SK-N-SH treated with all-trans-retinoic acid at 6 μM for 48 hours (cell line): ENCODE measurements at regions not wholly inside any gene's neighbourhood (a gene's known extent, or its start where the extent isn't known, plus 50 kb on each side); places are given as distances from the start of the nearest gene placed in this dataset.

Experiments used
- ATAC-seq: fragments of 200-7000 bp; cut with Tn5 transposase; 3 replicates; pipeline ENCODE4 v1.9.1; 2020; ENCODE audit warnings: mild to moderate bottlenecking, moderate library complexity
- ARNTL ChIP-seq: fragments of 450-650 bp; formaldehyde crosslinking; IDR thresholded peaks from 2 replicates; pipeline ENCODE4 v1.5.0; 2020; ENCODE audit warnings: low read depth, mild to moderate bottlenecking, moderate library complexity, borderline replicate concordance
- BACH2 ChIP-seq: fragments of 250-450 bp; sonication (Bioruptor Pico); IDR thresholded peaks from 2 replicates; pipeline ENCODE4 v1.9.0; 2021; ENCODE audit warnings: mild to moderate bottlenecking, borderline replicate concordance
- ESRRG ChIP-seq: fragments of 250-450 bp; sonication (Bioruptor Pico); IDR thresholded peaks from 2 replicates; pipeline ENCODE4 v1.6.1; 2021; ENCODE audit warnings: mild to moderate bottlenecking
- GLIS3 ChIP-seq: fragments of 250-450 bp; sonication (Bioruptor Pico); IDR thresholded peaks from 2 replicates; pipeline ENCODE4 v1.5.0; 2020; ENCODE audit warnings: mild to moderate bottlenecking, moderate library complexity
- ISL1 ChIP-seq: fragments of 250-450 bp; sonication (Bioruptor Pico); IDR thresholded peaks from 2 replicates; pipeline ENCODE4 v2.1.2; 2022; ENCODE audit warnings: mild to moderate bottlenecking, moderate library complexity
- PATZ1 ChIP-seq: fragments of 250-450 bp; sonication (Bioruptor Pico); IDR thresholded peaks from 2 replicates; pipeline ENCODE4 v1.8.0; 2020; ENCODE audit warnings: mild to moderate bottlenecking, moderate library complexity, borderline replicate concordance
- POU6F1 ChIP-seq: fragments of 250-450 bp; sonication (Bioruptor Pico); IDR thresholded peaks from 2 replicates; pipeline ENCODE4 v1.8.0; 2021; ENCODE audit warnings: low read depth, mild to moderate bottlenecking, moderate library complexity, borderline replicate concordance
- PPARA ChIP-seq: fragments of 250-450 bp; sonication (Bioruptor Pico); IDR thresholded peaks from 2 replicates; pipeline ENCODE4 v1.5.0; 2020; ENCODE audit warnings: mild to moderate bottlenecking, borderline replicate concordance
- RARB ChIP-seq: fragments of 250-450 bp; sonication (Bioruptor Pico); IDR thresholded peaks from 2 replicates; pipeline ENCODE4 v1.8.0; 2021; ENCODE audit warnings: mild to moderate bottlenecking, moderate library complexity
- TOX ChIP-seq: fragments of 250-450 bp; sonication (Bioruptor Pico); IDR thresholded peaks from 2 replicates; pipeline ENCODE4 v1.8.0; 2021; ENCODE audit warnings: mild to moderate bottlenecking, moderate library complexity, borderline replicate concordance
- TSHZ2 ChIP-seq: fragments of 250-450 bp; sonication (Bioruptor Pico); IDR thresholded peaks from 2 replicates; pipeline ENCODE4 v1.5.0; 2020; ENCODE audit warnings: mild to moderate bottlenecking, moderate library complexity
- ZC3H10 ChIP-seq: fragments of 250-450 bp; sonication (Bioruptor Pico); IDR thresholded peaks from 2 replicates; pipeline ENCODE4 v1.5.1; 2021; ENCODE audit warnings: mild to moderate bottlenecking, moderate library complexity
- ZFP3 ChIP-seq: fragments of 250-450 bp; sonication (Bioruptor Pico); IDR thresholded peaks from 2 replicates; pipeline ENCODE4 v1.5.0; 2020; ENCODE audit warnings: mild to moderate bottlenecking, moderate library complexity
- ZFP30 ChIP-seq: fragments of 450-650 bp; formaldehyde crosslinking; IDR thresholded peaks from 2 replicates; pipeline ENCODE4 v1.5.0; 2022; ENCODE audit warnings: mild to moderate bottlenecking, moderate library complexity
- ZNF565 ChIP-seq: fragments of 450-650 bp; formaldehyde crosslinking; conservative IDR thresholded peaks from 2 replicates; pipeline ENCODE4 v1.5.0; 2020; ENCODE audit warnings: low read depth, mild to moderate bottlenecking, moderate library complexity
- ZNF70 ChIP-seq: fragments of 450-650 bp; formaldehyde crosslinking; IDR thresholded peaks from 2 replicates; pipeline ENCODE4 v1.5.0; 2020; ENCODE audit warnings: mild to moderate bottlenecking, moderate library complexity
- ZNF8 ChIP-seq: fragments of 450-650 bp; formaldehyde crosslinking; IDR thresholded peaks from 2 replicates; pipeline ENCODE4 v1.5.0; 2020; ENCODE audit warnings: mild to moderate bottlenecking, moderate library complexity
- TF ChIP-seq, protein P1 (sequence below): fragments of 250-450 bp; sonication (Bioruptor Pico); IDR thresholded peaks from 2 replicates; pipeline ENCODE4 v1.5.1; 2020; ENCODE audit warnings: low read depth, mild to moderate bottlenecking, moderate library complexity

DNA sequence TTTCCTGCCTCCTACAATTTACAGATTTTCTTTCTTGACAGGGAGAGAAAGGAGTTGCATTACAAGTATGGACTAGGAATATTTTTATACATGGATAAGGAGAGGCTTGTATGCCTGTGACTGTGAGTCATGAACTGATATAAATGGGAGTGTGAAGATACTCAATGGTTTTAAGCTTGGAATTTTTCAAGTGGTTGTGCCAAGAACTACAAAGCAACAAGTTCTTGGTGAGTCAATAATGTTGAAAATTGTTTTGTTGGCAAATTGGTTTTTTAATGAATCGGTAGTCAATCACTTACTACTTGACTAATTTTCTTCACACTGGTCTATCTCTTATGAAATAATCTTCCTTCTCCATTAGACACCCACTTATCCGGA lies 58.9 kb upstream of the HMGA2 start (continued):
- TF ChIP-seq POU6F1 (CRISPR knock-in tag) (no peak), ZNF8 (CRISPR knock-in tag) (no peak), RARB (no peak)

DNA sequence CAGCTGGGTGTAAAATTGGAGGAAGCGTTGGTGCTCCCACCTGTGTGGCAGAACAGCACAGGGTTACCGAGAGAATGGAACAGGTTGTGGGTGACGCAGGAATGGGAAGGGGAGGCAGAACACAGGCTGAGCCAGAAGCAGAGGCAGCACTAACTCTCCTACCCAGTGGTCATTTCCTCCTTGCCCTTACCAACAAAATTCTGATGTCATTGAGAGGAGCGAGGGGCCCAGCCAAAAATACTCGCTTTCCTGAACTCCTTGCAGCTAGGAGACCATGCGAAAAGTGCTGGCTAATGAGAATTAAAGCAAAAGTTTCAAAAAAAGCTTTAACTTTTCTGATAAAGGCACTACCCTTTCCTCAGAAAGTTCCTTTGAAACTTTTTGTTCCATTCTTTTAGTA lies 54.4 kb upstream of the HMGA2 start:
- TF ChIP-seq GLIS3 (CRISPR knock-in tag) (no peak), PATZ1 (CRISPR knock-in tag) (no peak), PPARA (CRISPR knock-in tag) (no peak), ZFP30 (CRISPR knock-in tag) (no peak), TSHZ2 (CRISPR knock-in tag) (no peak), POU6F1 (CRISPR knock-in tag) (no peak), ZC3H10 (CRISPR knock-in tag) (no peak), ZNF70 (CRISPR knock-in tag) (no peak), ZFP3 (no peak), ESRRG (CRISPR knock-in tag) (no peak), TOX (CRISPR knock-in tag) (no peak), ISL1 (no peak), ARNTL (no peak), RARB (no peak), BACH2 (CRISPR knock-in tag) (no peak), ZNF565 (CRISPR knock-in tag) (no peak)
- TF ChIP-seq, protein P1, sequence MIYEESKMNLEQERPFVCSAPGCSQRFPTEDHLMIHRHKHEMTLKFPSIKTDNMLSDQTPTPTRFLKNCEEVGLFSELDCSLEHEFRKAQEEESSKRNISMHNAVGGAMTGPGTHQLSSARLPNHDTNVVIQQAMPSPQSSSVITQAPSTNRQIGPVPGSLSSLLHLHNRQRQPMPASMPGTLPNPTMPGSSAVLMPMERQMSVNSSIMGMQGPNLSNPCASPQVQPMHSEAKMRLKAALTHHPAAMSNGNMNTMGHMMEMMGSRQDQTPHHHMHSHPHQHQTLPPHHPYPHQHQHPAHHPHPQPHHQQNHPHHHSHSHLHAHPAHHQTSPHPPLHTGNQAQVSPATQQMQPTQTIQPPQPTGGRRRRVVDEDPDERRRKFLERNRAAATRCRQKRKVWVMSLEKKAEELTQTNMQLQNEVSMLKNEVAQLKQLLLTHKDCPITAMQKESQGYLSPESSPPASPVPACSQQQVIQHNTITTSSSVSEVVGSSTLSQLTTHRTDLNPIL (CRISPR knock-in tag): no peak
- ATAC-seq: no peak
